ENCODE measurements at regions not wholly inside any gene's neighbourhood (a gene's known extent, or its start where the extent isn't known, plus 50 kb on each side); places are given as distances from the start of the nearest gene placed in this dataset.

- DNase-seq (ENCODE audit: low read depth), result no peak
- H3K4me3 ChIP-seq (ENCODE audit: low read depth, low read length), result no peak overlapping the region
- TF ChIP-seq, protein P1, sequence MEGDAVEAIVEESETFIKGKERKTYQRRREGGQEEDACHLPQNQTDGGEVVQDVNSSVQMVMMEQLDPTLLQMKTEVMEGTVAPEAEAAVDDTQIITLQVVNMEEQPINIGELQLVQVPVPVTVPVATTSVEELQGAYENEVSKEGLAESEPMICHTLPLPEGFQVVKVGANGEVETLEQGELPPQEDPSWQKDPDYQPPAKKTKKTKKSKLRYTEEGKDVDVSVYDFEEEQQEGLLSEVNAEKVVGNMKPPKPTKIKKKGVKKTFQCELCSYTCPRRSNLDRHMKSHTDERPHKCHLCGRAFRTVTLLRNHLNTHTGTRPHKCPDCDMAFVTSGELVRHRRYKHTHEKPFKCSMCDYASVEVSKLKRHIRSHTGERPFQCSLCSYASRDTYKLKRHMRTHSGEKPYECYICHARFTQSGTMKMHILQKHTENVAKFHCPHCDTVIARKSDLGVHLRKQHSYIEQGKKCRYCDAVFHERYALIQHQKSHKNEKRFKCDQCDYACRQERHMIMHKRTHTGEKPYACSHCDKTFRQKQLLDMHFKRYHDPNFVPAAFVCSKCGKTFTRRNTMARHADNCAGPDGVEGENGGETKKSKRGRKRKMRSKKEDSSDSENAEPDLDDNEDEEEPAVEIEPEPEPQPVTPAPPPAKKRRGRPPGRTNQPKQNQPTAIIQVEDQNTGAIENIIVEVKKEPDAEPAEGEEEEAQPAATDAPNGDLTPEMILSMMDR (IDR thresholded peaks at IDR 0.05; ENCODE audit: insufficient read depth, low read depth, low read length), result no peak
- H3K27me3 ChIP-seq (ENCODE audit: control insufficient read depth, insufficient read depth, low read length), result no peaks in the 10 kb centered on the region
- ChIA-PET CTCF (no interaction called here), POLR2A (no interaction called here)
- no peaks in the 10 kb centered on the region for H3K36me3 ChIP-seq (ENCODE audit: control insufficient read depth, insufficient read depth, low read length)
These were observed 286.4 kb downstream of the TXNL1 start for GRCh38 chr18:56351911-56352500.

GRCh38 chr18:56337507-56337906 is 300.9 kb downstream of the TXNL1 start:
- no peak overlapping the region for H3K4me3 ChIP-seq (ENCODE audit: low read depth, low read length)
- POLR2A ChIA-PET, result no interaction called here
- CTCF ChIA-PET, result no interaction called here
- H3K27me3 ChIP-seq (ENCODE audit: control insufficient read depth, insufficient read depth, low read length), result no peaks in the 10 kb centered on the region
- no peaks in the 10 kb centered on the region for H3K36me3 ChIP-seq (ENCODE audit: control insufficient read depth, insufficient read depth, low read length)
- no peak for DNase-seq (ENCODE audit: low read depth)
- TF ChIP-seq, protein P1 (IDR thresholded peaks at IDR 0.05; ENCODE audit: insufficient read depth, low read depth, low read length), result no peak

GRCh38 chr18:56333839-56334238 is 304.6 kb downstream of the TXNL1 start:
- no peak for DNase-seq (ENCODE audit: low read depth)
- H3K36me3 ChIP-seq (ENCODE audit: control insufficient read depth, insufficient read depth, low read length), result no peaks in the 10 kb centered on the region
- CTCF ChIA-PET, result no interaction called here
- POLR2A ChIA-PET, result no interaction called here
- H3K4me3 ChIP-seq (ENCODE audit: low read depth, low read length), result no peak overlapping the region
- TF ChIP-seq, protein P1 (IDR thresholded peaks at IDR 0.05; ENCODE audit: insufficient read depth, low read depth, low read length), result no peak
- no peaks in the 10 kb centered on the region for H3K27me3 ChIP-seq (ENCODE audit: control insufficient read depth, insufficient read depth, low read length)

GRCh38 chr18:56333146-56333545 is 305.2 kb downstream of the TXNL1 start:
- TF ChIP-seq, protein P1 (IDR thresholded peaks at IDR 0.05; ENCODE audit: insufficient read depth, low read depth, low read length), result no peak
- CTCF ChIA-PET, result no interaction called here
- H3K36me3 ChIP-seq (ENCODE audit: control insufficient read depth, insufficient read depth, low read length), result no peaks in the 10 kb centered on the region
- POLR2A ChIA-PET, result no interaction called here
- no peak overlapping the region for H3K4me3 ChIP-seq (ENCODE audit: low read depth, low read length)
- DNase-seq (ENCODE audit: low read depth), result no peak
- H3K27me3 ChIP-seq (ENCODE audit: control insufficient read depth, insufficient read depth, low read length), result no peaks in the 10 kb centered on the region

GRCh38 chr18:56332371-56332770 is 306.0 kb downstream of the TXNL1 start:
- ChIA-PET POLR2A (no interaction called here), CTCF (interaction anchor here (1.4 kb wide), 1 partner anchor 13 kb away, joined by 3 read pairs; no protein-coding TSS in a partner anchor)
- H3K36me3 ChIP-seq (ENCODE audit: control insufficient read depth, insufficient read depth, low read length), result no peaks in the 10 kb centered on the region
- no peak overlapping the region for H3K4me3 ChIP-seq (ENCODE audit: low read depth, low read length)
- TF ChIP-seq, protein P1 (IDR thresholded peaks at IDR 0.05; ENCODE audit: insufficient read depth, low read depth, low read length), result no peak
- H3K27me3 ChIP-seq (ENCODE audit: control insufficient read depth, insufficient read depth, low read length), result no peaks in the 10 kb centered on the region
- no peak for DNase-seq (ENCODE audit: low read depth)
